Ovary (tissue), 7 donors: ENCODE measurements at regions not wholly inside any gene's neighbourhood (a gene's known extent, or its start where the extent isn't known, plus 50 kb on each side); places are given as distances from the start of the nearest gene placed in this dataset.

Experiments used
- DNase-seq, 5 donors: peaks; one replicate each; pipeline ENCODE4 v3.0.0-alpha.2; 2019 to 2020
- H3K27ac ChIP-seq, 2 donors: fragments of 200-600 bp; one replicate each; pipeline versions ENCODE4 v1.5.1 to v1.8.0; 2019 to 2022
- H3K27me3 ChIP-seq: fragments of 200-600 bp; one replicate; pipeline ENCODE4 v1.8.0; 2022
- H3K36me3 ChIP-seq: fragments of 200-600 bp; sonication (generic); one replicate; pipeline ENCODE4 v1.5.1; 2019
- H3K4me1 ChIP-seq: one replicate; pipeline ENCODE4 v1.8.1; 2013; ENCODE audit warnings: mild to moderate bottlenecking, moderate library complexity; ENCODE audit not compliant: insufficient read depth
- H3K4me3 ChIP-seq: fragments of 200-600 bp; sonication (generic); one replicate; pipeline ENCODE4 v1.5.1; 2017
- H3K9me3 ChIP-seq, 2 donors: fragments of 200-600 bp in 1 of 2; sonication (generic) in 1 of 2; one replicate each; pipeline versions ENCODE4 v1.5.1 to v1.8.1; 2013 to 2019; ENCODE audit warnings: mild to moderate bottlenecking in 1 of 2, moderate library complexity in 1 of 2
- CTCF ChIP-seq, 3 donors: fragments of 450-650 bp in 2 of 3; fragments of 200-600 bp in 1 of 3; IDR thresholded peaks; one replicate each; pipeline versions ENCODE4 v1.5.1 to v1.8.0; 2016 to 2022; ENCODE audit warnings: antibody characterized with exemption in 3 of 3, mild to moderate bottlenecking in 1 of 3
- EP300 ChIP-seq: sonication (generic); formaldehyde crosslinking; IDR thresholded peaks from one replicate; pipeline ENCODE4 v1.6.1; 2017; ENCODE audit warnings: antibody characterized with exemption
- POLR2A ChIP-seq: fragments of 450-650 bp; IDR thresholded peaks from one replicate; pipeline ENCODE4 v1.6.1; 2017; ENCODE audit warnings: antibody characterized with exemption, mild to moderate bottlenecking, moderate library complexity
- WGBS, 3 donors: extraction: QIAGEN DNeasy Blood & Tissue Kit in 1 of 3; methylation state at CpG; one replicate each; pipeline versions ENCODE4 v1.1.5 to v1.1.7; 2013 to 2017; 5-methylcytosine and 5-hydroxymethylcytosine counted together
- intact Hi-C, 4 donors: fragments of 100-400 bp; cut with DNase I; formaldehyde crosslinking; loops; one replicate each; pipeline versions ENCODE4 v1.11.0 to v1.15.1; 2022 to 2023
- donor health status: DM: no; HTN: no; CAD: no; lungs with moderate emphysema.
- donor health status: DM: no; HTN: no; CAD: no.
- donor health status: Bipolar disorder and iron deficiency.
- donor health status: DM: no; HTN: no; CAD: no.
- donor health status: DM: yes; HTN: yes; CAD: no.

GRCh38 chr18:76113101-76113500 is 381.9 kb downstream of the ZNF516 start:
- Histone ChIP-seq H3K4me1 (no peaks in the 10 kb centered on the region), H3K4me3 (no peak overlapping the region), H3K36me3 (no peaks in the 10 kb centered on the region), H3K27me3 (no peaks in the 10 kb centered on the region), H3K27ac (no peak overlapping the region), H3K9me3 (no peaks in the 10 kb centered on the region)
- no peak for DNase-seq
- WGBS, 3 donors: 90 to 91% (median 91%) methylated on average over 10 of the region's 10 CpGs
- TF ChIP-seq EP300 (no peak), CTCF (IDR thresholded peaks at IDR 0.05) (no peak), POLR2A (no peak)
- intact Hi-C loops: no loop called here

- Histone ChIP-seq H3K4me3 (no peak overlapping the region), H3K36me3 (no peaks in the 10 kb centered on the region), H3K4me1 (peaks cover 15% of the 10 kb centered on the region), H3K27me3 (no peaks in the 10 kb centered on the region), H3K9me3 (no peaks in the 10 kb centered on the region), H3K27ac (no peak overlapping the region)
- 25 to 34% (median 26%) methylated on average over 5 of the region's 5 CpGs for WGBS, 3 donors
- TF ChIP-seq POLR2A (no peak), EP300 (no peak), CTCF (IDR thresholded peaks at IDR 0.05) (no peak)
- intact Hi-C loops: no loop called here
- DNase-seq: no peak
These were observed 392.4 kb downstream of the ZNF516 start for GRCh38 chr18:76102626-76103025.

GRCh38 chr18:76102156-76102555 is 392.9 kb downstream of the ZNF516 start:
- TF ChIP-seq POLR2A (no peak), EP300 (no peak), CTCF (IDR thresholded peaks at IDR 0.05) (no peak)
- no peak for DNase-seq
- Histone ChIP-seq H3K4me3 (no peak overlapping the region), H3K36me3 (no peaks in the 10 kb centered on the region), H3K9me3 (no peaks in the 10 kb centered on the region), H3K27ac (no peak overlapping the region), H3K4me1 (peaks cover 15% of the 10 kb centered on the region), H3K27me3 (no peaks in the 10 kb centered on the region)
- intact Hi-C loops: no loop called here
- WGBS, 3 donors: 6 to 20% (median 8%) methylated on average over 3 of the region's 3 CpGs

- H3K9me3 ChIP-seq: no peaks in the 10 kb centered on the region
- intact Hi-C loops: no loop called here
- H3K4me1 ChIP-seq: peaks cover 15% of the 10 kb centered on the region
- DNase-seq: no peak
- no peaks in the 10 kb centered on the region for H3K36me3 ChIP-seq
- 87 to 90% (median 90%) methylated on average over 14 of the region's 14 CpGs for whole genome bisulfite sequencing, 3 donors
- no peaks in the 10 kb centered on the region for H3K27me3 ChIP-seq
- no peak overlapping the region for H3K4me3 ChIP-seq
- H3K27ac ChIP-seq: no peak overlapping the region
- no peak for TF ChIP-seq CTCF (IDR thresholded peaks at IDR 0.05)
- TF ChIP-seq POLR2A: no peak
- no peak for TF ChIP-seq EP300
These were observed 395.0 kb downstream of the ZNF516 start for GRCh38 chr18:76099931-76100457.
